Gastrocnemius medialis (tissue), 4 donors: ENCODE measurements at regions not wholly inside any gene's neighbourhood (a gene's known extent, or its start where the extent isn't known, plus 50 kb on each side); places are given as distances from the start of the nearest gene placed in this dataset.

Source experiments
- ATAC-seq, 2 donors: fragments of 150-250 bp; one replicate each; pipeline ENCODE4 v1.9.1; 2016
- DNase-seq, 2 donors: peaks; one replicate each; pipeline ENCODE4 v3.0.0-alpha.2; 2019
- H3K27ac ChIP-seq, 4 donors: fragments of 200-600 bp; sonication (generic); 1 replicate in 1 of 4; 2 replicates in 3 of 4; pipeline ENCODE4 v1.5.1; 2016 to 2018; ENCODE audit warnings: mild to moderate bottlenecking in 2 of 4, moderate library complexity in 1 of 4
- H3K27me3 ChIP-seq, 3 donors: fragments of 200-600 bp; sonication (generic) in 2 of 3; 1 replicate in 1 of 3; 2 replicates in 2 of 3; pipeline versions ENCODE4 v1.5.1 to v1.6.0; 2016 to 2019; ENCODE audit warnings: mild to moderate bottlenecking in 1 of 3, moderate library complexity in 1 of 3
- H3K36me3 ChIP-seq, 2 donors: fragments of 200-600 bp; sonication (generic) in 1 of 2; one replicate each; pipeline ENCODE4 v1.5.1; 2017 to 2018
- H3K4me1 ChIP-seq, 2 donors: fragments of 200-600 bp; sonication (generic) in 1 of 2; one replicate each; pipeline ENCODE4 v1.5.1; 2016 to 2017; ENCODE audit warnings: mild to moderate bottlenecking in 2 of 2
- H3K4me3 ChIP-seq, 4 donors: fragments of 200-600 bp; sonication (generic) in 3 of 4; 1 replicate in 1 of 4; 2 replicates in 3 of 4; pipeline ENCODE4 v1.5.1; 2016 to 2019; ENCODE audit warnings: mild to moderate bottlenecking in 2 of 4
- H3K9me3 ChIP-seq, 3 donors: fragments of 200-600 bp; sonication (generic) in 2 of 3; 1 replicate in 1 of 3; 2 replicates in 2 of 3; pipeline ENCODE4 v1.5.1; 2016 to 2019
- CTCF ChIP-seq, 5 experiments: fragments of 450-650 bp in 3 of 5; fragments of 200-600 bp in 2 of 5; sonication (generic) in 2 of 5; IDR thresholded peaks in 4 of 5; conservative IDR thresholded peaks in 1 of 5; 1 replicate in 4 of 5; 2 replicates in 1 of 5; pipeline ENCODE4 v1.5.1; 2016 to 2019; ENCODE audit warnings: antibody characterized with exemption in 5 of 5, mild to moderate bottlenecking in 3 of 5, moderate library complexity in 3 of 5
- POLR2A ChIP-seq, 2 donors: fragments of 450-650 bp; IDR thresholded peaks; one replicate each; pipeline ENCODE4 v1.6.1; 2017; ENCODE audit warnings: antibody characterized with exemption in 2 of 2, mild to moderate bottlenecking in 2 of 2, moderate library complexity in 2 of 2
- in situ Hi-C, 4 donors: fragments of 200-750 bp; cut with MboI; loops; one replicate each; pipeline versions ENCODE4 v1.15.0 to v1.8.0; 2017; ENCODE audit warnings: low sequenced_read_pairs in 4 of 4
- intact Hi-C: fragments of 100-400 bp; cut with DNase I; formaldehyde crosslinking; loops from one replicate; pipeline ENCODE4 v1.15.1; 2023; ENCODE audit warnings: low total_unique reads

DNA sequence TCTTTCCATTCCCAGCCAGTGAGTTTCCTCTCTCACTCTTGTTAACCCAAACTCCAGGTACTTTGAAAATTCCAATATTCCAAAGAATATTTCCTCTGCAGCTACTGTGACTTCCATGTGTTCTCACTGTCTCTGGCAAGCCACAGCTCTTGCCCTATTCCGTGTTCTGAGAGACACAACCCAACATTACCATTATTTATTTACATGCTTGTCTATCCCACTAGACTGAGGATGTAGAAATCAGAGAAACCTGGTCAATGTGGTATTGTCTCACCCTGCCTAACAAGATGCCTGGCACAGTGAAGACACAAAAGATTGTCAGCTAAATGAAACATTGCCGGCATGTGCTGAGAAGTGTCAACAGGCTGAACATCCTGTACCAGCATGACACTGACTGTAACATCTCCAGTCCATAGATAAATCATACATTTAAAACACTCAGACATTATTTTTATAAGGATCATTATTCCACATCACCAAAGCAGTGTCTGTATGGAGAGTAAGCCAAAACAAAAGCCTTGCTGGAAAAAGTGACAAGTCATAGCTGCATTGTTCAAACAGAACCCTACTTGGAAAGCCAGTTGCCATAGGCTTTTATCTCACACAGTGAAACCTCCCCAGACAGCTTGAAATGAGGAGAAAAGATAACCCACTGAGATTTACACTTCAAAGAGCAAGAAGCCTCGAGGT is 72.3 kb downstream of the SIPA1L2 start:
- Histone ChIP-seq H3K9me3 (no peaks in the 10 kb centered on the region), H3K36me3 (no peaks in the 10 kb centered on the region), H3K4me1 (peaks cover 30 to 46% of the 10 kb centered on the region in 2 donors), H3K4me3 (no peak overlapping the region), H3K27ac (no peak overlapping the region), H3K27me3 (no peaks in the 10 kb centered on the region)
- no peak for ATAC-seq
- in situ Hi-C loops (no loop called here), intact Hi-C loops (loop anchor here (5.0 to 10.0 kb wide), 3 partner anchors 80 to 1313 kb away; partner anchors contain the start of gene GNPAT)
- no peak for DNase-seq
- TF ChIP-seq CTCF (IDR thresholded peaks at IDR 0.05 in 4 of 5, conservative IDR thresholded peaks at IDR 0.05 in 1 of 5) (no peak), POLR2A (IDR thresholded peaks at IDR 0.05) (no peak)

DNA sequence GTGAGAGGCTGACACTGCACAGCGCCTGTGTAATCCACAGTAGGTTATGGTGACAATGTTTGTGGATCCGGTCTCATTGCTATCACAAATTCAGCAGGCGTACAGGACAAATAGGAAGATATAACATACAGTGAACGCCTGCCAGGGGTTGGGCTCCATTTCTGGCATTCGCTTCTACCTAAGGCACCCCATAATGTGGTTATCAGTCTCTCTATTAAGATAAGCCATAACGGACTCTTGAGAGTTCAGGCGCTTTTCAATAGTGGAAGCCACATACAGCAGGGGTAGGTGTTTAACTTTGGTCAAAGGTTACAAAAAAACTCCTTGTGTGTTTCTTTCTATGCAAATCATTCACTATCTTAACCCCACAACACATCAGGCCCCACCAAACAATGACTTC is 72.8 kb downstream of the SIPA1L2 start:
- Histone ChIP-seq H3K4me1 (peaks cover 30 to 44% of the 10 kb centered on the region in 2 donors), H3K36me3 (no peaks in the 10 kb centered on the region), H3K4me3 (no peak overlapping the region), H3K9me3 (no peaks in the 10 kb centered on the region), H3K27ac (no peak overlapping the region), H3K27me3 (no peaks in the 10 kb centered on the region)
- no peak for ATAC-seq
- in situ Hi-C loops: no loop called here
- intact Hi-C loops: loop anchor here (5.0 to 10.0 kb wide), 3 partner anchors 80 to 1312 kb away; partner anchors contain the start of gene GNPAT
- no peak for DNase-seq
- no peak for TF ChIP-seq POLR2A (IDR thresholded peaks at IDR 0.05)
- no peak for TF ChIP-seq CTCF (IDR thresholded peaks at IDR 0.05 in 4 of 5, conservative IDR thresholded peaks at IDR 0.05 in 1 of 5)

- no peak for ATAC-seq
- Histone ChIP-seq H3K27ac (no peak overlapping the region), H3K36me3 (no peaks in the 10 kb centered on the region), H3K4me3 (no peak overlapping the region), H3K27me3 (no peaks in the 10 kb centered on the region), H3K4me1 (peaks cover 30 to 44% of the 10 kb centered on the region in 2 donors), H3K9me3 (no peaks in the 10 kb centered on the region)
- no peak for DNase-seq
- in situ Hi-C loops (no loop called here), intact Hi-C loops (loop anchor here (5.0 to 10.0 kb wide), 3 partner anchors 79 to 1312 kb away; partner anchors contain the start of gene GNPAT)
- TF ChIP-seq CTCF (IDR thresholded peaks at IDR 0.05 in 4 of 5, conservative IDR thresholded peaks at IDR 0.05 in 1 of 5) (no peak), POLR2A (IDR thresholded peaks at IDR 0.05) (no peak)
These were observed 73.6 kb downstream of the SIPA1L2 start for GRCh38 chr1:232556351-232556750.

- DNase-seq (no peak), ATAC-seq (no peak)
- Histone ChIP-seq H3K27ac (no peak overlapping the region), H3K36me3 (no peaks in the 10 kb centered on the region), H3K9me3 (no peaks in the 10 kb centered on the region), H3K4me1 (peaks cover 30 to 44% of the 10 kb centered on the region in 2 donors), H3K27me3 (no peaks in the 10 kb centered on the region), H3K4me3 (no peak overlapping the region)
- in situ Hi-C loops: no loop called here
- intact Hi-C loops: loop anchor here (5.0 to 10.0 kb wide), 3 partner anchors 78 to 1311 kb away; partner anchors contain the start of gene GNPAT
- TF ChIP-seq CTCF (IDR thresholded peaks at IDR 0.05 in 4 of 5, conservative IDR thresholded peaks at IDR 0.05 in 1 of 5) (no peak), POLR2A (IDR thresholded peaks at IDR 0.05) (no peak)
These were observed 74.3 kb downstream of the SIPA1L2 start for GRCh38 chr1:232555494-232556210.
